Activated T-helper 1 cell treated with anti-CD3 and anti-CD28 coated beads, Interleukin-2, amount 50 U/mL, for 16 hours (primary cell): ENCODE measurements at regions not wholly inside any gene's neighbourhood (a gene's known extent, or its start where the extent isn't known, plus 50 kb on each side); places are given as distances from the start of the nearest gene placed in this dataset.

Experiments
- DNase-seq, 2 donors: peaks; one replicate each; pipeline ENCODE4 v3.0.0-alpha.2; 2020; ENCODE audit warnings: low read depth in 1 of 2, low spot score in 1 of 2

- DNase-seq, result no peak
Observed at GRCh38 chr6:4466769-4467480, 309.3 kb upstream of the CDYL start.

GRCh38 chr6:4466261-4466660, 309.9 kb upstream of the CDYL start:
- DNase-seq, result no peak

GRCh38 chr6:4464638-4465037, 311.6 kb upstream of the CDYL start:
- no peak for DNase-seq

- DNase-seq, result no peak
Observed at GRCh38 chr6:4463236-4463635, 313.0 kb upstream of the CDYL start.

GRCh38 chr6:4460586-4461475, 315.4 kb upstream of the CDYL start:
- no peak for DNase-seq

- no peak for DNase-seq
Observed at GRCh38 chr6:4459996-4460395, 316.2 kb upstream of the CDYL start.

GRCh38 chr6:4459032-4459431, 317.2 kb upstream of the CDYL start:
- DNase-seq, result no peak

GRCh38 chr6:4451718-4452117, 316.3 kb upstream of the ECI2 start:
- no peak for DNase-seq

- no peak for DNase-seq
Observed at GRCh38 chr6:4451081-4451480, 315.7 kb upstream of the ECI2 start.

- DNase-seq, result no peak
Observed at GRCh38 chr6:4450237-4450636, 314.9 kb upstream of the ECI2 start.

- no peak for DNase-seq
Observed at GRCh38 chr6:4449409-4449808, 314.0 kb upstream of the ECI2 start.

GRCh38 chr6:4448841-4449240, 313.5 kb upstream of the ECI2 start:
- no peak for DNase-seq

- DNase-seq, result no peak
Observed at GRCh38 chr6:4447639-4448330, 312.4 kb upstream of the ECI2 start.

GRCh38 chr6:4446982-4447381, 311.6 kb upstream of the ECI2 start:
- no peak for DNase-seq

GRCh38 chr6:4441981-4442434, 306.6 kb upstream of the ECI2 start:
- no peak for DNase-seq

- no peak for DNase-seq
Observed at GRCh38 chr6:4439159-4439558, 303.8 kb upstream of the ECI2 start.

GRCh38 chr6:4437342-4437741, 302.0 kb upstream of the ECI2 start:
- DNase-seq, result no peak

GRCh38 chr6:4435981-4436445, 300.6 kb upstream of the ECI2 start:
- DNase-seq, result no peak

- no peak for DNase-seq
Observed at GRCh38 chr6:4434655-4435054, 299.3 kb upstream of the ECI2 start.

GRCh38 chr6:4433199-4433598, 297.8 kb upstream of the ECI2 start:
- no peak for DNase-seq

- DNase-seq, result no peak
Observed at GRCh38 chr6:4426968-4427367, 291.6 kb upstream of the ECI2 start.

- DNase-seq, result no peak
Observed at GRCh38 chr6:4421837-4422236, 286.5 kb upstream of the ECI2 start.
